ENCODE measurements at regions not wholly inside any gene's neighbourhood (a gene's known extent, or its start where the extent isn't known, plus 50 kb on each side); places are given as distances from the start of the nearest gene placed in this dataset.

DNA sequence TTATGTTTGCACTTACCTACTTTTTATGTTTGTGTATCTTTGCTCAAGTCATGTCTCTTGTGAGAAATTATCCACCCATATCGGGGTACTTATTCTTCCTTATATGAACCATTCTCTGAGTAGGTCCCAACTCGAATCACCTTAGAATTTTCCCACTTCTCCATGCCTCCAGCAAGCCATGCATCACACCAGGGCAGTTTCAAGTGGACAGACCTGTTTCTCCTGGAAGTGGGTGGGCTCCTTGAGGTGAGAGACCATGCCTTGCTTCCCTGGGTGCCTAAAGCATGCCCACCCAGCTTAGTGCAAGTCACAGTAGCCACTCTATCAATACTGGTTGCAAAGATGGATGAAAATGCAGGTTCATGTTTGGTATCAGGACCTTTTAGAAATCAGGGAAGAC is 187.2 kb downstream of the KIT start:
- TF ChIP-seq CTCF (IDR thresholded peaks at IDR 0.05) (no peak), POLR2A (IDR thresholded peaks at IDR 0.05) (no peak)
